ENCODE measurements at regions not wholly inside any gene's neighbourhood (a gene's known extent, or its start where the extent isn't known, plus 50 kb on each side); places are given as distances from the start of the nearest gene placed in this dataset.

DNA sequence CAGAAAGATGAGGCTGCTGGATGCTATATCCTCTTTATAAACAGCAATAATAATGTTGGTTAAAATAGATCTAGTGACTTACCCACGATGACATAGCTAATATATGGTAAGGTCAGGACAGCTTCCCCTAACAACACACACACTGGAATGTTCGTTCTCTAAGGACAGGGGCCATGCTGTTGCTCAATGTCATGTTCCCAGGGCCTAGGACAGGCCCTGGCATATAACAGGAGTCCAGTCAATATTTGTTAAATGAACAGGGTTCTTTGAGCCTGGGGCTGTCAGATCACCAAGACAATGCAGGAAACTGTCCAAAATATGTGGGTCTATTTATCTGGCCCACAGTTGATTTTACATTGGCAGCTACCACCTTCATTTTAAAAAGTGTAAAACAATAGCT, 207.1 kb upstream of the MEX3C start:
- Histone ChIP-seq H3K27me3 (ENCODE audit: insufficient read depth, low read length, poor library complexity, severe bottlenecking) (no peaks in the 10 kb centered on the region), H3K4me3 (ENCODE audit: low read length) (no peak overlapping the region), H3K9me3 (ENCODE audit: low read length) (no peaks in the 10 kb centered on the region), H3K4me1 (ENCODE audit: insufficient read depth, low read length) (no peaks in the 10 kb centered on the region), H3K27ac (ENCODE audit: low read depth, low read length) (no peak overlapping the region), H3K36me3 (ENCODE audit: insufficient read depth, low read length) (no peaks in the 10 kb centered on the region)
- DNase-seq = no peak
- ChIA-PET POLR2A (no interaction called here), CTCF (no interaction called here)
- Mint-ChIP-seq H3K4me3 (no peak overlapping the region), H3K9me3 (no peaks in the 10 kb centered on the region), H3K27ac (no peak overlapping the region), H3K36me3 (no peaks in the 10 kb centered on the region), H3K4me1 (no peaks in the 10 kb centered on the region), H3K27me3 (peaks cover 0 to 6% of the 10 kb centered on the region in 2 donors)

GRCh38 chr18:51405683-51406477, 208.4 kb upstream of the MEX3C start:
- CTCF ChIA-PET = no interaction called here

GRCh38 chr18:51417643-51418483, 220.4 kb upstream of the MEX3C start:
- no peak overlapping the region for H3K4me3 Mint-ChIP-seq
- peaks cover 0 to 6% of the 10 kb centered on the region in 2 donors for H3K27me3 Mint-ChIP-seq
- H3K27ac Mint-ChIP-seq = no peak overlapping the region
- DNase-seq = no peak
- ChIA-PET CTCF (no interaction called here), POLR2A (no interaction called here)
- Histone ChIP-seq H3K27ac (ENCODE audit: low read depth, low read length) (no peak overlapping the region), H3K4me3 (ENCODE audit: low read length) (no peak overlapping the region), H3K4me1 (ENCODE audit: insufficient read depth, low read length) (no peaks in the 10 kb centered on the region), H3K36me3 (ENCODE audit: insufficient read depth, low read length) (no peaks in the 10 kb centered on the region), H3K27me3 (ENCODE audit: insufficient read depth, low read length, poor library complexity, severe bottlenecking) (no peaks in the 10 kb centered on the region), H3K9me3 (ENCODE audit: low read length) (no peaks in the 10 kb centered on the region)
- H3K9me3 Mint-ChIP-seq = no peaks in the 10 kb centered on the region
- H3K4me1 Mint-ChIP-seq = no peaks in the 10 kb centered on the region
- no peaks in the 10 kb centered on the region for H3K36me3 Mint-ChIP-seq

More at GRCh38 chr18:51405683-51406477, 208.4 kb upstream of the MEX3C start:
- Mint-ChIP-seq H3K27ac (no peak overlapping the region), H3K9me3 (no peaks in the 10 kb centered on the region), H3K4me1 (no peaks in the 10 kb centered on the region), H3K4me3 (no peak overlapping the region), H3K36me3 (no peaks in the 10 kb centered on the region), H3K27me3 (peaks cover 2 to 10% of the 10 kb centered on the region in 2 donors)
- H3K4me1 ChIP-seq (ENCODE audit: insufficient read depth, low read length) = no peaks in the 10 kb centered on the region
- no peaks in the 10 kb centered on the region for H3K27me3 ChIP-seq (ENCODE audit: insufficient read depth, low read length, poor library complexity, severe bottlenecking)
- POLR2A ChIA-PET = no interaction called here
- H3K4me3 ChIP-seq (ENCODE audit: low read length) = no peak overlapping the region
- DNase-seq = no peak
- no peaks in the 10 kb centered on the region for H3K36me3 ChIP-seq (ENCODE audit: insufficient read depth, low read length)
- H3K9me3 ChIP-seq (ENCODE audit: low read length) = no peaks in the 10 kb centered on the region
- no peak overlapping the region for H3K27ac ChIP-seq (ENCODE audit: low read depth, low read length)

- Histone ChIP-seq H3K27me3 (ENCODE audit: insufficient read depth, low read length, poor library complexity, severe bottlenecking) (no peaks in the 10 kb centered on the region), H3K27ac (ENCODE audit: low read depth, low read length) (no peak overlapping the region), H3K36me3 (ENCODE audit: insufficient read depth, low read length) (no peaks in the 10 kb centered on the region), H3K4me1 (ENCODE audit: insufficient read depth, low read length) (no peaks in the 10 kb centered on the region), H3K4me3 (ENCODE audit: low read length) (no peak overlapping the region), H3K9me3 (ENCODE audit: low read length) (no peaks in the 10 kb centered on the region)
- H3K36me3 Mint-ChIP-seq = no peaks in the 10 kb centered on the region
- H3K4me3 Mint-ChIP-seq = peak overlapping the region in 5 of 7 donors; percentile 1 to 70 (median 16)
- CTCF ChIA-PET = no interaction called here
- H3K27me3 Mint-ChIP-seq = peaks cover 9 to 25% of the 10 kb centered on the region in 2 donors
- peaks cover 6 to 12% (median 10%) of the 10 kb centered on the region in 3 donors for H3K4me1 Mint-ChIP-seq
- H3K27ac Mint-ChIP-seq = no peak overlapping the region
- POLR2A ChIA-PET = no interaction called here
- DNase-seq = no peak
- no peaks in the 10 kb centered on the region for H3K9me3 Mint-ChIP-seq
Measured at GRCh38 chr18:51425475-51425874, 228.0 kb upstream of the MEX3C start.

DNA sequence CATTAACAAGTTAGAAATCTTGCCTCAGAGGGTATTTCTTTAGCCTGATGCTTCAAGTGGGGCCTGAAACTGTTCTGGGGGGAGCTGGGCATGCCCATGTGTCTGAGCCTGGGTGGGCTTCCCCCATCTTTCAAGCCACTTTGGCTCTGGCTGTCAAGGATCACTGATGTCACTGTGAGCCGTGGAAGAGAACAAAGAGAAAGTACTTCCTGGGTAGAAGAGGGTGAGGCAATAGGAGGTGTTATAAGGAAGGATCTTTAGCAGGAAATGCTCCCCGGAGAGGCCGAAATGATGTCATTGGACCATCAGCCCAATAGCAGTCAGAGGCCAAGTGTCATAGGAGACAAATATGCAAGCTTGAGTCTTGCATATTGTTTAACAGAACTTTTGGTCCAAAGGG, 228.4 kb upstream of the MEX3C start:
- Histone ChIP-seq H3K36me3 (ENCODE audit: insufficient read depth, low read length) (no peaks in the 10 kb centered on the region), H3K9me3 (ENCODE audit: low read length) (no peaks in the 10 kb centered on the region), H3K4me3 (ENCODE audit: low read length) (no peak overlapping the region), H3K27me3 (ENCODE audit: insufficient read depth, low read length, poor library complexity, severe bottlenecking) (no peaks in the 10 kb centered on the region), H3K27ac (ENCODE audit: low read depth, low read length) (no peak overlapping the region), H3K4me1 (ENCODE audit: insufficient read depth, low read length) (no peaks in the 10 kb centered on the region)
- ChIA-PET CTCF (no interaction called here), POLR2A (no interaction called here)
- no peak for DNase-seq
- no peaks in the 10 kb centered on the region for H3K36me3 Mint-ChIP-seq
- H3K27me3 Mint-ChIP-seq = peaks cover 9 to 27% of the 10 kb centered on the region in 2 donors
- no peaks in the 10 kb centered on the region for H3K9me3 Mint-ChIP-seq
- H3K27ac Mint-ChIP-seq = no peak overlapping the region
- H3K4me3 Mint-ChIP-seq = peak overlapping the region in 4 of 7 donors; percentile 4 to 70 (median 36)
- peaks cover 6 to 12% (median 10%) of the 10 kb centered on the region in 3 donors for H3K4me1 Mint-ChIP-seq

GRCh38 chr18:51426996-51427395, 229.5 kb upstream of the MEX3C start:
- CTCF ChIA-PET = no interaction called here
- H3K27me3 Mint-ChIP-seq = peaks cover 9 to 27% of the 10 kb centered on the region in 2 donors

DNA sequence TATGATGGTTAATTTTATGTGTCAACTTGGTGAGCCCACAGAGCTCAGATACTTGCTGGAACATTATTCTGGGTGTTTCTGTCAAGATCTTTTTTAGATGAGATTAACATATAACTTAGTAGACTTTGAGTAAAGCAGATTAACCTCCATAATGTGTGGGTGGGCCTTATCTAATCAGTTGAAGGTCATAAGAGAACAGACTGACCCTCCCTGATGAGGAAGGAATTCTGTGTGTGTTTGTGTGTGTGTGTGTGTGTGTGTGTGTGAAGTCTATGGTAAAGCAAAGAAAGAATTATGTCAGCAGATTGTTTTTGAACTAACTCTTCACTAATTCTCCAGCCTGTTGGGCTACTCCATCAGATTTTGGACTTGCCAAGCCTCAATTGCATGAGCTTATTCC, 232.2 kb upstream of the MEX3C start:
- no peaks in the 10 kb centered on the region for H3K36me3 ChIP-seq (ENCODE audit: insufficient read depth, low read length)
- H3K27me3 ChIP-seq (ENCODE audit: insufficient read depth, low read length, poor library complexity, severe bottlenecking) = no peaks in the 10 kb centered on the region
- no peak overlapping the region for H3K4me3 Mint-ChIP-seq
- no peak overlapping the region for H3K27ac ChIP-seq (ENCODE audit: low read depth, low read length)
- CTCF ChIA-PET = no interaction called here
- peaks cover 13 to 30% of the 10 kb centered on the region in 2 donors for H3K27me3 Mint-ChIP-seq
- no peaks in the 10 kb centered on the region for H3K9me3 ChIP-seq (ENCODE audit: low read length)
- no peak overlapping the region for H3K4me3 ChIP-seq (ENCODE audit: low read length)
- H3K4me1 Mint-ChIP-seq = peaks cover 6 to 12% (median 10%) of the 10 kb centered on the region in 3 donors
- no peak overlapping the region for H3K27ac Mint-ChIP-seq
- H3K36me3 Mint-ChIP-seq = no peaks in the 10 kb centered on the region
- POLR2A ChIA-PET = no interaction called here
- DNase-seq = no peak
- peaks cover 0 to 1% (median 0%) of the 10 kb centered on the region in 5 donors for H3K9me3 Mint-ChIP-seq
- H3K4me1 ChIP-seq (ENCODE audit: insufficient read depth, low read length) = no peaks in the 10 kb centered on the region

More at GRCh38 chr18:51426996-51427395, 229.5 kb upstream of the MEX3C start:
- no peak overlapping the region for H3K4me3 Mint-ChIP-seq
- no peak overlapping the region for H3K27ac ChIP-seq (ENCODE audit: low read depth, low read length)
- H3K27me3 ChIP-seq (ENCODE audit: insufficient read depth, low read length, poor library complexity, severe bottlenecking) = no peaks in the 10 kb centered on the region
- H3K9me3 Mint-ChIP-seq = no peaks in the 10 kb centered on the region
- peaks cover 6 to 12% (median 10%) of the 10 kb centered on the region in 3 donors for H3K4me1 Mint-ChIP-seq
- no peak overlapping the region for H3K4me3 ChIP-seq (ENCODE audit: low read length)
- H3K9me3 ChIP-seq (ENCODE audit: low read length) = no peaks in the 10 kb centered on the region
- no peaks in the 10 kb centered on the region for H3K36me3 Mint-ChIP-seq
- H3K27ac Mint-ChIP-seq = no peak overlapping the region
- DNase-seq = no peak
- POLR2A ChIA-PET = no interaction called here
- no peaks in the 10 kb centered on the region for H3K36me3 ChIP-seq (ENCODE audit: insufficient read depth, low read length)
- no peaks in the 10 kb centered on the region for H3K4me1 ChIP-seq (ENCODE audit: insufficient read depth, low read length)

- ChIA-PET CTCF (no interaction called here), POLR2A (no interaction called here)
- Mint-ChIP-seq H3K27ac (no peak overlapping the region), H3K36me3 (no peaks in the 10 kb centered on the region), H3K4me1 (peaks cover 2 to 6% (median 5%) of the 10 kb centered on the region in 3 donors), H3K9me3 (peaks cover 0 to 1% (median 0%) of the 10 kb centered on the region in 5 donors), H3K4me3 (no peak overlapping the region), H3K27me3 (peaks cover 8 to 24% of the 10 kb centered on the region in 2 donors)
- Histone ChIP-seq H3K4me3 (ENCODE audit: low read length) (no peak overlapping the region), H3K4me1 (ENCODE audit: insufficient read depth, low read length) (no peaks in the 10 kb centered on the region), H3K27ac (ENCODE audit: low read depth, low read length) (no peak overlapping the region), H3K27me3 (ENCODE audit: insufficient read depth, low read length, poor library complexity, severe bottlenecking) (no peaks in the 10 kb centered on the region), H3K9me3 (ENCODE audit: low read length) (no peaks in the 10 kb centered on the region), H3K36me3 (ENCODE audit: insufficient read depth, low read length) (no peaks in the 10 kb centered on the region)
- no peak for DNase-seq
Measured at GRCh38 chr18:51430538-51430937, 233.1 kb upstream of the MEX3C start.
